Gastrocnemius medialis (tissue), 4 donors: ENCODE measurements at regions not wholly inside any gene's neighbourhood (a gene's known extent, or its start where the extent isn't known, plus 50 kb on each side); places are given as distances from the start of the nearest gene placed in this dataset.

Experiments used
- CTCF ChIP-seq, 5 experiments: fragments of 450-650 bp in 3 of 5; fragments of 200-600 bp in 2 of 5; sonication (generic) in 2 of 5; IDR thresholded peaks in 4 of 5; conservative IDR thresholded peaks in 1 of 5; 1 replicate in 4 of 5; 2 replicates in 1 of 5; pipeline ENCODE4 v1.5.1; 2016 to 2019; ENCODE audit warnings: antibody characterized with exemption in 5 of 5, mild to moderate bottlenecking in 3 of 5, moderate library complexity in 3 of 5
- POLR2A ChIP-seq, 2 donors: fragments of 450-650 bp; IDR thresholded peaks; one replicate each; pipeline ENCODE4 v1.6.1; 2017; ENCODE audit warnings: antibody characterized with exemption in 2 of 2, mild to moderate bottlenecking in 2 of 2, moderate library complexity in 2 of 2

GRCh38 chr4:129193357-129194100 lies 97.6 kb downstream of the C4orf33 start:
- TF ChIP-seq CTCF (IDR thresholded peaks at IDR 0.05 in 4 of 5, conservative IDR thresholded peaks at IDR 0.05 in 1 of 5) (no peak), POLR2A (IDR thresholded peaks at IDR 0.05) (no peak)
